ENCODE measurements at regions not wholly inside any gene's neighbourhood (a gene's known extent, or its start where the extent isn't known, plus 50 kb on each side); places are given as distances from the start of the nearest gene placed in this dataset.

DNA sequence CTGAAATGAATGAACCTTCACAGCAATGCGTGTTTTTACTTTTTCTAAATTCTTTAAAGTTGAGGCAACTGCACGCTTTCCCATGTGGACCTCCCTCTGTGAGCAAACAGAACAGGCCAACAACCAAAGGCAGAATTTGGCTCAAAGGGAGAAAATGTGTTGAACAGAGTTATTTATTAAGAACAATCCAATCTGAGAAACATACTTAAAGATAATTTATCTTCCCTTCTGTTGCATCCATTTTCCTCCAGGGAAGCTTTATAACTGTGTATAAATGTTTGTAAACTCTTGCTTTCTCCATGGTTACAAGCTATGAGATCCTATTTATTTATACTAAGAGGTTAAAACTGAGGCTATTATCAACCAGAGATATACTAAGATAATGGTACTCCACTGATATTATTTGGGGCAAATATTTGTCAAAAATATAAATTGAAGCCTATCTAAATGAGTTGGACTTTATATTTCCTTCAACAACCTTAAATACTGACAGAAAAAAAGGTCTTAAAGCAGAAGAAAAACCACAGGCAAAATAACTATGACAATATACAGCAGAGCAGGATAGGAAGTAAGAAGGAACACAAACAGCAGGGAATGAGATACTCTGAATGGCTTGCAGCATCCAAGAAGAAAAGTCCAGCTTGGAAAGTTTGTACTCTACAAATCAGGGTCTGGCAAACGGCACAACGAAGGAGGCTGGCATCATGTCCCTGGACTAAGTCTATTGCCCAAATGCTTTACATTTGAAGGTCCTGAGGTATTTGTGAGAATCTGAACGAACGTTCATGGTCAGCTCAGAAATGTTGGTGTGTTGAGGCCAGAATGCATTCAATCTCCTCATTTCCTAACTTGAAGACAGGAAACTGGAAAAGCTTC is 663.2 kb upstream of the INTU start:
- no peaks in the 10 kb centered on the region for H3K36me3 Mint-ChIP-seq
- no peak overlapping the region for H3K4me3 Mint-ChIP-seq
- TF ChIP-seq CTCF (IDR thresholded peaks at IDR 0.05; ENCODE audit: unreplicated experiment) = no peak
- H3K4me1 Mint-ChIP-seq = peaks cover 3% of the 10 kb centered on the region
- no peaks in the 10 kb centered on the region for H3K9me3 Mint-ChIP-seq
- H3K27me3 Mint-ChIP-seq (ENCODE audit: low read depth) = no peaks in the 10 kb centered on the region
- no peak for DNase-seq (ENCODE audit: low spot score in 2 of 2, unreplicated experiment in 2 of 2)
- no peak overlapping the region for H3K27ac Mint-ChIP-seq

- Mint-ChIP-seq H3K4me3 (no peak overlapping the region), H3K36me3 (no peaks in the 10 kb centered on the region), H3K9me3 (no peaks in the 10 kb centered on the region), H3K27ac (no peak overlapping the region), H3K4me1 (peaks cover 11% of the 10 kb centered on the region), H3K27me3 (ENCODE audit: low read depth) (no peaks in the 10 kb centered on the region)
- no peak for TF ChIP-seq CTCF (IDR thresholded peaks at IDR 0.05; ENCODE audit: unreplicated experiment)
- no peak for DNase-seq (ENCODE audit: low spot score in 2 of 2, unreplicated experiment in 2 of 2)
Measured at GRCh38 chr4:126973201-126973600, 659.6 kb upstream of the INTU start.

- Mint-ChIP-seq H3K4me3 (no peak overlapping the region), H3K36me3 (no peaks in the 10 kb centered on the region), H3K27me3 (ENCODE audit: low read depth) (no peaks in the 10 kb centered on the region), H3K9me3 (no peaks in the 10 kb centered on the region), H3K27ac (peak overlapping the region; percentile 21), H3K4me1 (peaks cover 8% of the 10 kb centered on the region)
- no peak for TF ChIP-seq CTCF (IDR thresholded peaks at IDR 0.05; ENCODE audit: unreplicated experiment)
- DNase-seq (ENCODE audit: low spot score in 2 of 2, unreplicated experiment in 2 of 2) = no peak
Measured at GRCh38 chr4:126976850-126977632, 655.7 kb upstream of the INTU start.

GRCh38 chr4:126986005-126986404 is 646.8 kb upstream of the INTU start:
- Mint-ChIP-seq H3K36me3 (no peaks in the 10 kb centered on the region), H3K9me3 (peaks cover 25% of the 10 kb centered on the region), H3K4me3 (no peak overlapping the region), H3K27me3 (ENCODE audit: low read depth) (no peaks in the 10 kb centered on the region), H3K27ac (no peak overlapping the region), H3K4me1 (no peaks in the 10 kb centered on the region)
- DNase-seq (ENCODE audit: low spot score in 2 of 2, unreplicated experiment in 2 of 2) = no peak
- TF ChIP-seq CTCF (IDR thresholded peaks at IDR 0.05; ENCODE audit: unreplicated experiment) = no peak

DNA sequence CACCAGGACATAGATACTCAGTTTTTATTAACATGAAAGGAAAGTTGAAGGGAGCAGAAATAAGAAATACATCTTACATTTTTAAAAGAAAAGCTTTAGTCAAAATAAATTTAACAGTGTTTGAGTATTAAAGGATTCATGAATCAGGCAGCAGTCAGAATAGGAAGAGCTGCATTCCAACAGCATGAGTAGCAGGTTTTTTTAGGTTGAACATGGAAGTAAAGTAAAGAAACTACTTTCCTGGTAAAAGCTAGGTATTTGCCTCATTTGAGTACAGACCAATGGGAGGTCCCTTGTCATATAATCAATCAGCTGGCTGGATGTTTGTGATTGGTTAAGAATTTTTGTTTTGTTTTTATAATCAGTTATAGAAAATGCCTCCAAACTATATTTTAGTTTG is 645.9 kb upstream of the INTU start:
- no peaks in the 10 kb centered on the region for H3K36me3 Mint-ChIP-seq
- H3K9me3 Mint-ChIP-seq = peaks cover 27% of the 10 kb centered on the region
- no peak for DNase-seq (ENCODE audit: low spot score in 2 of 2, unreplicated experiment in 2 of 2)
- H3K4me3 Mint-ChIP-seq = no peak overlapping the region
- no peaks in the 10 kb centered on the region for H3K4me1 Mint-ChIP-seq
- no peaks in the 10 kb centered on the region for H3K27me3 Mint-ChIP-seq (ENCODE audit: low read depth)
- no peak overlapping the region for H3K27ac Mint-ChIP-seq
- no peak for TF ChIP-seq CTCF (IDR thresholded peaks at IDR 0.05; ENCODE audit: unreplicated experiment)
